Neural progenitor cell (in vitro differentiated cells): ENCODE measurements at regions not wholly inside any gene's neighbourhood (a gene's known extent, or its start where the extent isn't known, plus 50 kb on each side); places are given as distances from the start of the nearest gene placed in this dataset.

Source experiments
- DNase-seq: peaks from one replicate; pipeline ENCODE4 v3.0.0-alpha.2; 2016; ENCODE audit warnings: low spot score
- H2AFZ ChIP-seq: fragments of 200-600 bp; sonication (generic); replicated peaks from 2 replicates; pipeline ENCODE4 v1.6.1; 2016; ENCODE audit warnings: antibody characterized with exemption
- H3F3A ChIP-seq: fragments of 200-600 bp; sonication (generic); 2 replicates; pipeline ENCODE4 v1.6.1; 2016; ENCODE audit warnings: antibody characterized with exemption, low read depth
- H3K27ac ChIP-seq: fragments of 200-600 bp; sonication (generic); 2 replicates; pipeline ENCODE4 v1.5.1; 2016; ENCODE audit warnings: mild to moderate bottlenecking
- H3K27me3 ChIP-seq: fragments of 200-600 bp; sonication (generic); 2 replicates; pipeline ENCODE4 v1.6.1; 2016; ENCODE audit warnings: mild to moderate bottlenecking, moderate library complexity
- H3K36me3 ChIP-seq: fragments of 200-600 bp; sonication (generic); 2 replicates; pipeline ENCODE4 v1.5.1; 2016
- H3K4me1 ChIP-seq: fragments of 200-600 bp; sonication (generic); 2 replicates; pipeline ENCODE4 v1.6.1; 2016; ENCODE audit warnings: mixed run types
- H3K4me2 ChIP-seq: fragments of 200-600 bp; sonication (generic); 2 replicates; pipeline ENCODE4 v1.6.1; 2016
- H3K4me3 ChIP-seq: fragments of 200-600 bp; sonication (generic); 2 replicates; pipeline ENCODE4 v1.5.1; 2016
- H3K79me2 ChIP-seq: fragments of 200-600 bp; sonication (generic); 2 replicates; pipeline ENCODE4 v1.6.1; 2016; ENCODE audit warnings: low read depth
- H3K9ac ChIP-seq: fragments of 200-600 bp; sonication (generic); 2 replicates; pipeline ENCODE4 v1.6.1; 2016
- H3K9me3 ChIP-seq: fragments of 200-600 bp; sonication (generic); 2 replicates; pipeline ENCODE4 v1.5.1; 2016; ENCODE audit warnings: low read depth
- H4K20me1 ChIP-seq: fragments of 200-600 bp; sonication (generic); 2 replicates; pipeline ENCODE4 v1.6.1; 2016; ENCODE audit warnings: low read depth
- H3K27ac Mint-ChIP-seq: 3 replicates; pipeline ENCODE4 v1.8.0; 2021; ENCODE audit warnings: mixed read lengths
- H3K27me3 Mint-ChIP-seq: 2 replicates; pipeline ENCODE4 v1.8.0; 2022; ENCODE audit warnings: low read depth, mild to moderate bottlenecking, inconsistent platforms, moderate library complexity, mixed read lengths; ENCODE audit not compliant: insufficient read depth
- H3K36me3 Mint-ChIP-seq: 3 replicates; pipeline ENCODE4 v1.8.0; 2021; ENCODE audit warnings: mixed read lengths
- H3K4me1 Mint-ChIP-seq: 3 replicates; pipeline ENCODE4 v1.8.0; 2021; ENCODE audit warnings: mixed read lengths
- H3K4me3 Mint-ChIP-seq: 3 replicates; pipeline ENCODE4 v1.8.0; 2021; ENCODE audit warnings: mild to moderate bottlenecking, moderate library complexity, mixed read lengths
- H3K9me3 Mint-ChIP-seq: 3 replicates; pipeline ENCODE4 v1.8.0; 2020; ENCODE audit warnings: mixed read lengths
- CTCF ChIP-seq: fragments of 200-600 bp; sonication (generic); IDR thresholded peaks from 2 replicates; pipeline ENCODE4 v1.5.1; 2017; ENCODE audit warnings: antibody characterized with exemption, mild to moderate bottlenecking
- EZH2 ChIP-seq: fragments of 200-600 bp; sonication (generic); IDR thresholded peaks from 2 replicates; pipeline ENCODE4 v1.6.1; 2017; ENCODE audit warnings: antibody characterized with exemption, mild to moderate bottlenecking, moderate library complexity
- EZH2phosphoT487 ChIP-seq: fragments of 200-600 bp; sonication (generic); IDR thresholded peaks from 2 replicates; pipeline ENCODE4 v1.6.1; 2017; ENCODE audit warnings: antibody characterized with exemption

- DNase-seq = no peak
- TF ChIP-seq EZH2 (no peak), EZH2phosphoT487 (no peak), CTCF (no peak)
- Histone ChIP-seq H3K4me3 (no peak overlapping the region), H3K9ac (no peak overlapping the region), H2AFZ (no peak overlapping the region), H3K36me3 (no peaks in the 10 kb centered on the region), H3K9me3 (no peaks in the 10 kb centered on the region), H3K27ac (no peak overlapping the region), H3K4me1 (no peaks in the 10 kb centered on the region), H3K27me3 (no peaks in the 10 kb centered on the region), H3K79me2 (no peaks in the 10 kb centered on the region), H3K4me2 (no peak overlapping the region), H3F3A (no peaks in the 10 kb centered on the region), H4K20me1 (no peaks in the 10 kb centered on the region)
- Mint-ChIP-seq H3K9me3 (peaks cover 3% of the 10 kb centered on the region), H3K27ac (no peak overlapping the region), H3K4me3 (no peak overlapping the region), H3K27me3 (no peaks in the 10 kb centered on the region), H3K4me1 (no peaks in the 10 kb centered on the region), H3K36me3 (no peaks in the 10 kb centered on the region)
Measured at GRCh38 chr15:35320158-35320780, 225.7 kb downstream of the DPH6 start.

- Histone ChIP-seq H3K27ac (no peak overlapping the region), H2AFZ (no peak overlapping the region), H3K36me3 (no peaks in the 10 kb centered on the region), H3K4me1 (no peaks in the 10 kb centered on the region), H4K20me1 (no peaks in the 10 kb centered on the region), H3K4me3 (no peak overlapping the region), H3K9me3 (no peaks in the 10 kb centered on the region), H3K9ac (no peak overlapping the region), H3K27me3 (no peaks in the 10 kb centered on the region), H3K4me2 (no peak overlapping the region), H3K79me2 (no peaks in the 10 kb centered on the region), H3F3A (no peaks in the 10 kb centered on the region)
- no peak overlapping the region for H3K4me3 Mint-ChIP-seq
- H3K27ac Mint-ChIP-seq = no peak overlapping the region
- H3K27me3 Mint-ChIP-seq = peaks cover 2% of the 10 kb centered on the region
- H3K36me3 Mint-ChIP-seq = peaks cover 2% of the 10 kb centered on the region
- H3K4me1 Mint-ChIP-seq = no peaks in the 10 kb centered on the region
- DNase-seq = no peak
- H3K9me3 Mint-ChIP-seq = peaks cover 3% of the 10 kb centered on the region
- TF ChIP-seq CTCF = no peak
Measured at GRCh38 chr15:35319354-35319753, 226.6 kb downstream of the DPH6 start.

GRCh38 chr15:35317217-35317616 lies 228.7 kb downstream of the DPH6 start:
- Histone ChIP-seq H2AFZ (no peak overlapping the region), H4K20me1 (no peaks in the 10 kb centered on the region), H3K27me3 (no peaks in the 10 kb centered on the region), H3K4me3 (no peak overlapping the region), H3K36me3 (no peaks in the 10 kb centered on the region), H3K9ac (no peak overlapping the region), H3F3A (no peaks in the 10 kb centered on the region), H3K79me2 (no peaks in the 10 kb centered on the region), H3K27ac (no peak overlapping the region), H3K9me3 (no peaks in the 10 kb centered on the region), H3K4me1 (no peaks in the 10 kb centered on the region), H3K4me2 (no peak overlapping the region)
- no peak for DNase-seq
- peaks cover 2% of the 10 kb centered on the region for H3K36me3 Mint-ChIP-seq
- TF ChIP-seq EZH2phosphoT487 (no peak), EZH2 (no peak), CTCF (no peak)
- H3K27ac Mint-ChIP-seq = no peak overlapping the region
- H3K4me3 Mint-ChIP-seq = no peak overlapping the region
- peaks cover 3% of the 10 kb centered on the region for H3K9me3 Mint-ChIP-seq
- H3K4me1 Mint-ChIP-seq = no peaks in the 10 kb centered on the region
- peaks cover 2% of the 10 kb centered on the region for H3K27me3 Mint-ChIP-seq
